ENCODE measurements at regions not wholly inside any gene's neighbourhood (a gene's known extent, or its start where the extent isn't known, plus 50 kb on each side); places are given as distances from the start of the nearest gene placed in this dataset.

DNA sequence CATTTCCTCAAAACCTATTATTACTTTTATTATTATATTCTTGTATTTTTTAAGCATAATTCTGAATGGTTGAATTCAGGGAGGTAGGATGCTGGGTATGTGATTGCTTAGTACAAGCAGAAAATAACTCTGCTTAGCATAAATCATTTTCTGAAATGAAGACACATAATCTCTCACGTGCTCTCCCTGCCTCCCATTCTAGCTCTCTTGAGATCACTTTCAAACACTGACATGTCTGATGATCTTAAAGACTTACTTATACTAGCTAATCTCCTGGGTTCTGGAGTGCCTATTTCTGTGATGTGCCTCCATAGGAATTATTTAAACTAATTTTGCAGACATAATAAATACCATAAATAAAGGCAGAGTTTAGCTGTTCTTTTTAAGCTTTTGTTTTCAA, 1136.0 kb downstream of the SUCLG1 start:
- no peak overlapping the region for H3K4me3 ChIP-seq (ENCODE audit: low read depth, low read length)
- DNase-seq (ENCODE audit: low read depth) = no peak
- no peak for TF ChIP-seq CTCF (IDR thresholded peaks at IDR 0.05; ENCODE audit: insufficient read depth, low read length)

DNA sequence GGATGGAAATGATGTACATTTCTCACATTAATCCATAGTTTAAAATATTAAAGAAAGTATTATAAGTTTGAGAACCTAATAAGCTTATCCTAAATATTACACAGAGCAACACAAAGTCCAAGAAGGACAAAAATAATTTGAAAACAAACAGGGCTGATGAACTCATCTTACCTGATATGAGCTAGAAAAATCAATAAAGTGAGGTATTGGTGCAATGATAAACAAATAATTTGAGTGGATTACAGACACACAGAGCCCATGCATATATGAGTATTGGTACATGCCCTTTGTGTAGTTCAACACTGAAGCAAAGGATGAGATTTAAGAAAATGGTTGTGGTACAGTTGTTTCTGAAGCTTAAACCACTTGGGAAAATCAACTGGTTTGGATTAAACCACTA, 1139.0 kb downstream of the SUCLG1 start:
- TF ChIP-seq CTCF (IDR thresholded peaks at IDR 0.05; ENCODE audit: insufficient read depth, low read length) = no peak
- no peak overlapping the region for H3K4me3 ChIP-seq (ENCODE audit: low read depth, low read length)
- DNase-seq (ENCODE audit: low read depth) = no peak

DNA sequence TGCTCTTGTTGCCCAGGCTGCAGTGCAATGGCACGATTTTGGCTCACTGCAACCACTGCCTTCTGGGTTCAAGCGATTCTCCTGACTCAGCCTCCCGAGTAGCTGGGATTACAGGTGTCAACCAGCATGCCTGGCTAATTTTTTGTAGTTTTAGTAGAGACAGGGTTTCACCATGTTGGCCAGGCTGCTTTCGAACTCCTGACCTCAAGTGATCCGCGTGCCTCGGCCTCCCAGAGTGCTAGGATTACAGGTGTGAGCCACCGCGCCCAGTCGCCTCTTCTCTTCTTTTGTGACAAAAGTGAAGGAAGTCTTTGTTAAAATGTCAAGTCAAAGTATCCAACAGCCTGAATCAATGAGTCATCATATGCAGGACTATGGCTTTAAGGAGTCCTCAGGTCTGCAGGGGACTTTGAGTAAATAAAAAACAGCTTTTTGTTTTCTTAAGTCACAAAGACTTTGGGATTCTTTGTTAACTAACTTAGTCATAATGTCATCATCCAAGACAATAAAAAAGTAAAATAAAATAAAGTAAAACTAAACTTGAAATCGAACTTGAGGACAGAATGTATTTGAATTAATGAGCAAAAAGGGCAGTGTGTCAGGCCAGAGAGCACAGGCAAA, 1153.2 kb downstream of the SUCLG1 start:
- TF ChIP-seq CTCF (IDR thresholded peaks at IDR 0.05; ENCODE audit: insufficient read depth, low read length) = no peak
- no peak overlapping the region for H3K4me3 ChIP-seq (ENCODE audit: low read depth, low read length)
- no peak for DNase-seq (ENCODE audit: low read depth)

DNA sequence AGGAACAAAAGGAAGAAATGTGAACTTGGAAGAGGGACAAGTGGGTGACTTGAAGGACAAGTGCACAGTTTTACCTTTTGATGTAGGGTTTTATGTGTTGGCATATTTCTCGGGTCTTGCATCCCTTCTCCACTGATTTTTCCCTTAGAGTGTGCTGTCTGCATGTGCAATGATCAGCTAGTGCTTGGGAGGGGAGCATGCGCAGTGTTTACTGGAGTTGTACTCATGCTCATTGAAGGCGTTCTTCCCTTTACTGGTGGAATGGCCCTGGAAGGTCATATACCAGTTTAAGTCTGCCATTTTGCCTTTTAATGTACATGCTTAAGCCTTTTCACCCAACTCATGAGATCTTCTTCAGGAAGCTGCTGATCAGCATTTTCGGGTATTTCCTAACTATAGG, 1168.0 kb downstream of the SUCLG1 start:
- TF ChIP-seq CTCF (IDR thresholded peaks at IDR 0.05; ENCODE audit: insufficient read depth, low read length) = no peak
- no peak overlapping the region for H3K4me3 ChIP-seq (ENCODE audit: low read depth, low read length)
- DNase-seq (ENCODE audit: low read depth) = no peak

GRCh38 chr2:83282841-83283240, 1176.2 kb downstream of the SUCLG1 start:
- no peak for DNase-seq (ENCODE audit: low read depth)
- TF ChIP-seq CTCF (IDR thresholded peaks at IDR 0.05; ENCODE audit: insufficient read depth, low read length) = no peak
- H3K4me3 ChIP-seq (ENCODE audit: low read depth, low read length) = no peak overlapping the region

- no peak for DNase-seq (ENCODE audit: low read depth)
- TF ChIP-seq CTCF (IDR thresholded peaks at IDR 0.05; ENCODE audit: insufficient read depth, low read length) = no peak
- H3K4me3 ChIP-seq (ENCODE audit: low read depth, low read length) = no peak overlapping the region
These were observed 1176.9 kb downstream of the SUCLG1 start for GRCh38 chr2:83282043-83282795.

Data from fibroblast of the aortic adventitia (primary cell).